COLO668 (cell line): ENCODE measurements at regions not wholly inside any gene's neighbourhood (a gene's known extent, or its start where the extent isn't known, plus 50 kb on each side); places are given as distances from the start of the nearest gene placed in this dataset.
A peak's percentile ranks its signal among the peaks of the same experiment; 100 is the strongest.
"Not testable (repeated sequence)": the region's sequence is repeated elsewhere in the genome, so short reads cannot be mapped to it uniquely, and the experiment has no call there.

Experiments used
- DNase-seq: peaks from one replicate; lab custom pipeline; 2025; ENCODE audit not compliant: unreplicated experiment; lab: John Stamatoyannopoulos, UW

- DNase-seq = no peak
These were observed 78.2 kb upstream of the SLC1A4 start for GRCh38 chr2:64910972-64911433.

- peak; percentile 66 for DNase-seq
These were observed 75.8 kb upstream of the SLC1A4 start for GRCh38 chr2:64913357-64913869.

- DNase-seq = no peak
These were observed 75.0 kb upstream of the SLC1A4 start for GRCh38 chr2:64914247-64914646.

GRCh38 chr2:64914735-64915509 lies 74.3 kb upstream of the SLC1A4 start:
- DNase-seq = no peak

- DNase-seq = no peak
These were observed 73.7 kb upstream of the SLC1A4 start for GRCh38 chr2:64915510-64915900.

DNA sequence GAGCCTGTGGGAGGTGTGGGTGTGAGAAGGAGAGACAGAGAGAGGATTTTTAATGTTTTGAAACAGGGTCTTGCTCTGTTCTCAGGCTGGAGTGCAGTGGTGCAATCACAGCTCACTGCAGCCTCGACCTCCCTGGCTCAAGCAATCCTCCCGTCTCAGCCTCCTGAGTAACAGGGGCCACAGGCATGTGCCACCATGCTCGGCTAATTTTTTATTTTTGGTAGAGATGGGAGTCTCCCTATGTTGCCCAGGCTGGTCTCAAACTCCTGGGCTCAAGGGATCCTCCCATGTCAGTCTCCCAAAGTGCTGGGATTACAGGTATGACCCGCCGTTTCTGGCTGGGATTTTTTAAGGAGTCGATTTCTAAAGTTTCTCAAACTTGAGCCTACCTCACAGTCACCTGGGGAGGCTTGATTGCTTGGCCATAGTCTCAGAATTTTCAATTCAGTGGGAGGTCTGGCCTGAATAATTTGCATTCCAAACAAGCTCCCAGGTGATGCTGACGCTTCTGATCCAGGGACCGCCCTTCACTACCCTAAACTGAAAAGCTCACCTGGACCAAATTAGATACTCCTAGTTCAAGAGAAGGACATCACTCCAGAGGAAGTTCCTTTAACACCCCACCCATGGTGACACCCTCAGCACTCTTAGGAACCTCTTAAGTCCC lies 70.8 kb upstream of the SLC1A4 start:
- no peak for DNase-seq

- DNase-seq = no peak
These were observed 69.9 kb upstream of the SLC1A4 start for GRCh38 chr2:64919261-64919660.

GRCh38 chr2:64922482-64923384 lies 66.5 kb upstream of the SLC1A4 start:
- no peak for DNase-seq

- no peak for DNase-seq
These were observed 65.9 kb upstream of the SLC1A4 start for GRCh38 chr2:64923385-64923710.

DNA sequence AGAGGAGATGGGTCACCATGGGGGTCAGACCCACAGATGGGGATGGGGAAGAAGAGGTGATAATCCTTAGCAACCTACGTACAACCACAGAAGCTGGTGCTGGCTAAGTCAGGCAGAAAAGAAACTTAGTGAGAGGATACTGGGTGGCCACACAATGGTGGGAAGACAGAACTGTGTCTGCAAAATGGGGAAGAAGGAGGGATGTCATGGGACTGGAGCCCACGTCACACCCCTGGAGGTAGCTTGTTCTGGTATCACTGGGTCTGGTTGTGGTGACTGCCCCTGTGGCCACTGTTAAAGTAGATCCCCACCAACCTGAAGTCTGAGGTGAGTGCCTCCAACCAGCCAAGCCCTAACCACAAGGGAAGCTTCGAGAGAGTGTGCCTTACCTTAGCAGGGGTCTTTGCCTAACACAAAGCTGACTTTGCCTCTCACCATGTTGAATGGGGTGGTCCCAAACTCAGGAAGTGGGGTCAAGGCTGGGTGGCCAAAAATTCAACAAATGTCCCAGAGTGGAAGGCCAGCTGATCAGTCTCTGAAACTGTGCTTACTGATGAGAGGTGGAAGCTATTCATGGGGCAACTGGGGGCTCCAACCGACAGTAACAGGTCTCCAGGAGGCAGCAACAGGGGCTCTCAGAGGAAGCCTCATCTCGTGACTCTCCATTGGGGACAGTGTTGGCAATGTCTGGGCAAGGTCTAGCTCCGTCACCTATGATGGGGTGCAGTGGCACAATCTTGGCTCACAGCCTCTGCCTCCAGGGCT lies 64.8 kb upstream of the SLC1A4 start:
- DNase-seq = no peak

GRCh38 chr2:64925930-64926722 lies 63.1 kb upstream of the SLC1A4 start:
- not testable (repeated sequence) for DNase-seq

- no peak for DNase-seq
These were observed 60.4 kb upstream of the SLC1A4 start for GRCh38 chr2:64928813-64929212.

- DNase-seq = no peak
These were observed 59.9 kb upstream of the SLC1A4 start for GRCh38 chr2:64929333-64929732.

DNA sequence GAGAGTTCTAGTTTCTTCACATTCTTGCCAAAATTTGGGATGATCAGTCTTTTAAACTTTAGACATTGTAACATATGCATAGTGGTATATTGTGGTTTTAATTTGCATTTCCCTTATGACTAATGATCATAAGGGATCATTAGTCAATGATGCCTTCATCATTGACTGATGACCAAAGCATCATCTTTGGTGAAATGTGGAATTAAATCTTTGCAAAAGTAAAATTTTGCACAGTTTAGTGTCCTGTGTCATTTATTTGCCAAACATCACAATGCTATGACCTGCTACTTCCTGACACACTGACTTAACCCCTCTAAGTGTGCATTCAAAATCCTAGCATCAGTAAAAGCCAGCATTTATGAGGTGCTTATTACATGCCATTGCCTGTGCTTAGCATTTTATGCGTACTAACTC lies 58.9 kb upstream of the SLC1A4 start:
- DNase-seq = no peak

GRCh38 chr2:64931246-64932115 lies 57.7 kb upstream of the SLC1A4 start:
- no peak for DNase-seq

- no peak for DNase-seq
These were observed 57.2 kb upstream of the SLC1A4 start for GRCh38 chr2:64932116-64932370.

GRCh38 chr2:64932371-64933216 lies 56.6 kb upstream of the SLC1A4 start:
- no peak for DNase-seq

DNA sequence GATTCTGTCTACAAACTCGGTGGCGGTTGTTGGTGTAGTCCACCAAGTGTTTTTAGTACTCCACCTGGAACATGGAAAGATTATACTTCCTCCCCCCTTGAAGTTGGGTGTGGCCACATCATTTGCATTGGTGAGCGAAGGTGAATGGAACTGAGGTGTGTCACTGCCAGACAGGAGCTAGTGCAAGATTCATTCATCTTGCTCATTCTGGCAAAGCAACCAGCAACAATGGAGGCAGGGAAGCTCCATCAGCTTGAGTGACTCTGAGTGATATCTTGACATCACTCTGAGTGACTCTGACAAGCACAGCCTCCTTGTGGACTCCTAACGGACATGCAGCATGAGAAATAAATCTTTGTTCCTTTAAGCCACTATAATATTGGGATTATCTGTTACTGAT lies 54.7 kb upstream of the SLC1A4 start:
- no peak for DNase-seq
